ENCODE measurements at regions not wholly inside any gene's neighbourhood (a gene's known extent, or its start where the extent isn't known, plus 50 kb on each side); places are given as distances from the start of the nearest gene placed in this dataset.
"Not testable (repeated sequence)": the region's sequence is repeated elsewhere in the genome, so short reads cannot be mapped to it uniquely, and the experiment has no call there.

GRCh38 chr19:28610731-28611130 is 602.2 kb downstream of the UQCRFS1 start:
- no peak for DNase-seq

GRCh38 chr19:28609944-28610343 is 603.0 kb downstream of the UQCRFS1 start:
- DNase-seq: no peak

- no peak for DNase-seq
Measured at GRCh38 chr19:28609091-28609755, 603.7 kb downstream of the UQCRFS1 start.

- DNase-seq: no peak
Measured at GRCh38 chr19:28608292-28608691, 604.7 kb downstream of the UQCRFS1 start.

GRCh38 chr19:28607066-28607583 is 605.8 kb downstream of the UQCRFS1 start:
- DNase-seq: no peak

- DNase-seq: no peak
Measured at GRCh38 chr19:28606269-28607032, 606.5 kb downstream of the UQCRFS1 start.

- no peak for DNase-seq
Measured at GRCh38 chr19:28605501-28606268, 607.3 kb downstream of the UQCRFS1 start.

GRCh38 chr19:28603453-28603852 is 609.5 kb downstream of the UQCRFS1 start:
- no peak for DNase-seq

- no peak for DNase-seq
Measured at GRCh38 chr19:28602675-28603298, 610.2 kb downstream of the UQCRFS1 start.

- DNase-seq: no peak
Measured at GRCh38 chr19:28601723-28602440, 611.1 kb downstream of the UQCRFS1 start.

GRCh38 chr19:28598861-28599260 is 614.1 kb downstream of the UQCRFS1 start:
- DNase-seq: no peak

- no peak for DNase-seq
Measured at GRCh38 chr19:28596561-28597071, 616.3 kb downstream of the UQCRFS1 start.

- DNase-seq: no peak
Measured at GRCh38 chr19:28595722-28596480, 617.0 kb downstream of the UQCRFS1 start.

GRCh38 chr19:28594737-28595136 is 618.2 kb downstream of the UQCRFS1 start:
- DNase-seq: no peak

GRCh38 chr19:28589991-28590411 is 623.0 kb downstream of the UQCRFS1 start:
- not testable (repeated sequence) for DNase-seq

- DNase-seq: no peak
Measured at GRCh38 chr19:28586474-28586873, 626.5 kb downstream of the UQCRFS1 start.

GRCh38 chr19:28585796-28586195 is 627.2 kb downstream of the UQCRFS1 start:
- no peak for DNase-seq

GRCh38 chr19:28583713-28584112 is 629.2 kb downstream of the UQCRFS1 start:
- no peak for DNase-seq

GRCh38 chr19:28583242-28583641 is 629.7 kb downstream of the UQCRFS1 start:
- DNase-seq: no peak

GRCh38 chr19:28582796-28583195 is 630.2 kb downstream of the UQCRFS1 start:
- DNase-seq: no peak

- DNase-seq: no peak
Measured at GRCh38 chr19:28582344-28582743, 630.6 kb downstream of the UQCRFS1 start.

All from DMS 273 treated with DMSO at 0.1 percent for 48 hours (cell line).